Tibial artery (tissue), 4 donors: ENCODE measurements at regions not wholly inside any gene's neighbourhood (a gene's known extent, or its start where the extent isn't known, plus 50 kb on each side); places are given as distances from the start of the nearest gene placed in this dataset.
A peak's percentile ranks its signal among the peaks of the same experiment; 100 is the strongest.

Experiments used
- DNase-seq, 2 donors: peaks; one replicate each; pipeline ENCODE4 v3.0.0-alpha.2; 2019
- H3K27ac ChIP-seq, 2 donors: fragments of 200-600 bp; sonication (generic) in 1 of 2; 1 replicate in 1 of 2; 2 replicates in 1 of 2; pipeline ENCODE4 v1.5.1; 2018 to 2019; ENCODE audit warnings: mild to moderate bottlenecking in 1 of 2
- H3K27me3 ChIP-seq, 2 donors: fragments of 200-600 bp; sonication (generic) in 1 of 2; one replicate each; pipeline versions ENCODE4 v1.5.1 to v1.6.0; 2016 to 2019
- H3K36me3 ChIP-seq, 3 donors: fragments of 200-600 bp; sonication (generic) in 2 of 3; one replicate each; pipeline ENCODE4 v1.5.1; 2016 to 2019; ENCODE audit warnings: mild to moderate bottlenecking in 2 of 3
- H3K4me1 ChIP-seq, 4 donors: fragments of 200-600 bp; sonication (generic) in 2 of 4; 1 replicate in 3 of 4; 2 replicates in 1 of 4; pipeline ENCODE4 v1.5.1; 2016 to 2019
- H3K4me3 ChIP-seq, 2 donors: fragments of 200-600 bp; sonication (generic) in 1 of 2; 1 replicate in 1 of 2; 2 replicates in 1 of 2; pipeline ENCODE4 v1.5.1; 2018 to 2019; ENCODE audit warnings: mild to moderate bottlenecking in 2 of 2
- H3K9me3 ChIP-seq, 3 donors: fragments of 200-600 bp; sonication (generic) in 1 of 3; one replicate each; pipeline ENCODE4 v1.5.1; 2016 to 2019
- intact Hi-C: fragments of 100-400 bp; cut with DNase I; formaldehyde crosslinking; loops from one replicate; pipeline ENCODE4 v1.15.0; 2023; ENCODE audit warnings: low total_unique reads
- TF ChIP-seq, protein P1 (sequence below), 2 experiments: fragments of 200-600 bp in 1 of 2; fragments of 450-650 bp in 1 of 2; IDR thresholded peaks; one replicate each; pipeline ENCODE4 v1.5.1; 2017 to 2019; ENCODE audit warnings: antibody characterized with exemption in 2 of 2, mild to moderate bottlenecking in 1 of 2, moderate library complexity in 1 of 2

DNA sequence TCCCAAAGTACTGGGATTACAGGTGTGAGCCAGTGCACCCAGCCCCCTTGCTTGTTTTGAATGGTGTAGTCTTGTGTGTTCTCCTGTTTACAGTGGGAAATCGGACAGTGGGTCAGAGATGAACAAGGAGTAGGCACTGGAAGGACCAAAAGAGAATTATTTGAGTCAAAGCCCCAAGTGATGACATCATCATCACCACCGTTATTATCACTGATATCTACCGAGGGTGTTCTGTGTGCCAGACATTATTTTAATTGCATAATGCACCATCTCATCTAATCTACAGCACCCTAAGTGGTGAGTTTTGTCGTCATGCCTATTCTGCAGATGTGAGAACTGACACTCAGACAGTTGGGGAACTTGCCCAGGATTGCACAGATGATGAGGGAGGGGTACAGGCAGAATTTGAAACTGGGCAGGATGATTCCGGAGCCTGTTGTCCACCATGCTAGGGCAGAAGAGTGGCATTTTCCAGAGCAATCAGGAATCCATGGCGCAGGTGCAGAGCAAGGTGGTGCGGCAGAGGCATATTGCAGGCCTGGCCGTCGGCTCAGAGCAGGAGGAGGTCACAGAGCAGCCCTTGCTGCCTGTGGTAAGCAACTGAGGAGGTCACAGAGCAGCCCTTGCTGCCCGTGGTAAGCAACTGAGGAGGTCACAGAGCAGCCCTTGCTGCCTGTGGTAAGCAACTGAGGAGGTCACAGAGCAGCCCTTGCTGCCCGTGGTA, 137.0 kb upstream of the HDAC4 start:
- no peak for DNase-seq
- peaks cover 3 to 8% (median 5%) of the 10 kb centered on the region in 3 donors for H3K9me3 ChIP-seq
- H3K27ac ChIP-seq = no peak overlapping the region
- H3K4me3 ChIP-seq = no peak overlapping the region
- H3K27me3 ChIP-seq = peaks cover 0 to 42% of the 10 kb centered on the region in 2 donors
- intact Hi-C loops = no loop called here
- no peaks in the 10 kb centered on the region for H3K4me1 ChIP-seq
- TF ChIP-seq, protein P1, sequence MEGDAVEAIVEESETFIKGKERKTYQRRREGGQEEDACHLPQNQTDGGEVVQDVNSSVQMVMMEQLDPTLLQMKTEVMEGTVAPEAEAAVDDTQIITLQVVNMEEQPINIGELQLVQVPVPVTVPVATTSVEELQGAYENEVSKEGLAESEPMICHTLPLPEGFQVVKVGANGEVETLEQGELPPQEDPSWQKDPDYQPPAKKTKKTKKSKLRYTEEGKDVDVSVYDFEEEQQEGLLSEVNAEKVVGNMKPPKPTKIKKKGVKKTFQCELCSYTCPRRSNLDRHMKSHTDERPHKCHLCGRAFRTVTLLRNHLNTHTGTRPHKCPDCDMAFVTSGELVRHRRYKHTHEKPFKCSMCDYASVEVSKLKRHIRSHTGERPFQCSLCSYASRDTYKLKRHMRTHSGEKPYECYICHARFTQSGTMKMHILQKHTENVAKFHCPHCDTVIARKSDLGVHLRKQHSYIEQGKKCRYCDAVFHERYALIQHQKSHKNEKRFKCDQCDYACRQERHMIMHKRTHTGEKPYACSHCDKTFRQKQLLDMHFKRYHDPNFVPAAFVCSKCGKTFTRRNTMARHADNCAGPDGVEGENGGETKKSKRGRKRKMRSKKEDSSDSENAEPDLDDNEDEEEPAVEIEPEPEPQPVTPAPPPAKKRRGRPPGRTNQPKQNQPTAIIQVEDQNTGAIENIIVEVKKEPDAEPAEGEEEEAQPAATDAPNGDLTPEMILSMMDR (IDR thresholded peaks at IDR 0.05) = no peak
- H3K36me3 ChIP-seq = no peaks in the 10 kb centered on the region

DNA sequence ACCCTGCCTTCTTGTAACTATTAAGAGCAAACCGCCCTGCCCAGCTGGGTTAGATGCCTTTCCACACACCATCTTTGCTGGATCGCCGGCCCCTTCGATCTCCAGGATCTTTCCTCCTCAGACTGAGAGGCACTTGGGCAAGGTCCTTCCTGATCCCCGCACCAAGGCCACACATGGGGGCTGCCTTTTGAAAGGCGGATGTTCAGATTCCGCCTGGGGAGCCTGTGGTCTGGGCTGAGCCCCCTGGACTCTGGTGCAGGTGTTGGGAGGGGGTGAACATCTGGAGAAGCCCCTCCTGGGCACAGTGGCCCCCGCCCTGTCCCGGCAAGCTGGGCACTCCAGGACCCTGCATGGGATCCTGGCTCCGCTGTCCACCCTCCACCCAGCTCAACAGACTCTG, 135.4 kb upstream of the HDAC4 start:
- peaks cover 3 to 5% (median 4%) of the 10 kb centered on the region in 3 donors for H3K9me3 ChIP-seq
- no peak overlapping the region for H3K4me3 ChIP-seq
- no peaks in the 10 kb centered on the region for H3K4me1 ChIP-seq
- no peak for DNase-seq
- TF ChIP-seq, protein P1 (IDR thresholded peaks at IDR 0.05) = no peak
- no peaks in the 10 kb centered on the region for H3K36me3 ChIP-seq
- intact Hi-C loops = no loop called here
- H3K27me3 ChIP-seq = peaks cover 0 to 53% of the 10 kb centered on the region in 2 donors
- H3K27ac ChIP-seq = no peak overlapping the region

DNA sequence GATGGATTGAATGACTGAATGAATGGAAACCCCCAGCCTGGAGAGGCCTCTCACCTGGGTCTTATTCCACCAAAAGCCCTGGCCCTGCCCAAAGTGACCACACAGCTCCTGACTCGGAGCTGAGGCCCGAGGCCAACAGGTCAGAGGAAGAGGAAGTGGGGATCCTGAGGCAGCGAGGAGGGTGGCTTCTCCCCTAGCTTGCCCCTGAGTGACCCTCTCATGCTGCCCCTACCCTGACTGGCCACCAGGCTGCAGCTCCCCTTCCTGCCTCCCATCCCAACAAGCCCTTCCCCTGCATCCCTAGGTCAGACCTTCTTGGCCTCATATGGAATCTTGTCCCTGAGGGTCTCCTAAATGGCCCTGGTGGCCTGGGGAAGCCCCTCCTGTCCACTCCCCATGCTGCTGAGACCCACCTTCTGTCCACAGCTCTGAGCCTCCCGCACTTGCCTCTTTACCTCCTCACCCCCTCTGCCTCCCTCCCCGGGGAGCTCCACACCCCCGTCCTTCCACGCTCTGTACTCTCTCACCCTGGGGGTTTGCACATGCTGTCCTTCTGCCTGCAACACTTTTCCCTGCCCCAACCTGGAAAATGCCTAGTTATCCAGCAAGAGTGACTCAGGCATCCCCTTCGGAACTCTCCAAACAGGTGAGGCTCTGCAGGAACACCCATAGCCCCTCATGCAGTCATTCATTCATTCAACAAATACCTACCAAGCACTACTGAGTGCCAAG, 134.8 kb upstream of the HDAC4 start:
- Histone ChIP-seq H3K9me3 (peaks cover 3 to 5% (median 4%) of the 10 kb centered on the region in 3 donors), H3K4me1 (no peaks in the 10 kb centered on the region), H3K4me3 (no peak overlapping the region), H3K36me3 (no peaks in the 10 kb centered on the region), H3K27me3 (peaks cover 0 to 53% of the 10 kb centered on the region in 2 donors), H3K27ac (no peak overlapping the region)
- TF ChIP-seq, protein P1 (IDR thresholded peaks at IDR 0.05) = no peak
- intact Hi-C loops = no loop called here
- no peak for DNase-seq

DNA sequence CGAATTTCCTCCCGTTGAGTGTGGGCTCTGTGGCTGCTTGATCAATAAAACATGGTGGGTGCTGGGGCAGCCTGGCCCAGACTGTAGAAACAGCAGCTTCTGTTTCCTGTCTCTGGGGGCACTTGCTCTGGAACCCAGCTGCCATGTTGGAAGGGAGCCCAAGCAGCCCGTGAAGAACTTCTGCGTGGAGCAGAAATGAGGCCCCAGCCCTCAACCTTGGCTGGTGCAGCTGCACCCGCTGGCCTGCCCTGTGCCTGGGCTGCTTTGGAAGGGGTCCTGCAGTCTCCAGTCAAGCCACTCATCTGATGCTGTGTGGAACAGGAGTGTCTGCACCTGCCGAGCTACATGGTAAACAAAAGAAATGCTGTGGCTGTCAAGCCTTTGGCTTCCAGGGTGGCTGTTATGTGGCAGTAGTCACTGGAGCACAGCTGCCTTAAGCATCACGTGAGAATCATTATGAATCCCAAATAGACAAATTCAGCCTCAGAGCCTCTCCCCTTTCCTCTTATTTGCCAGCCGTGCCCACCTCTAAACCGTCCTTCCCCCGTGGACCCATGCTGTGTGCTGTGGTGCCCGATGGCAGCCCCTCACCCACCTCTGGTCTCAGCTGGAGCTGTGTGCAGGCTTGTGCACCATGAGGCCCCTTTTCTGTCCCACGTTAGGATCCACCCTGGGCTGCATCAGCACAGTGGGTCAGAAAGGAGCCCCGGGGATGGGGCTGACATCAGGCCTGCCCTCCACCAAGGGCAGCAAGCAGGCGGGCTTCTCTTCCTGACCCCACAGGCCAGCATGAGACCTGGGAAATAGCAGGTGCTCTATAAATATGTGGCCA, 134.0 kb upstream of the HDAC4 start:
- Histone ChIP-seq H3K36me3 (no peaks in the 10 kb centered on the region), H3K27me3 (peaks cover 0 to 53% of the 10 kb centered on the region in 2 donors), H3K27ac (no peak overlapping the region), H3K4me3 (no peak overlapping the region), H3K4me1 (no peaks in the 10 kb centered on the region), H3K9me3 (peaks cover 3 to 5% (median 4%) of the 10 kb centered on the region in 3 donors)
- TF ChIP-seq, protein P1 (IDR thresholded peaks at IDR 0.05) = no peak
- no peak for DNase-seq
- intact Hi-C loops = no loop called here

DNA sequence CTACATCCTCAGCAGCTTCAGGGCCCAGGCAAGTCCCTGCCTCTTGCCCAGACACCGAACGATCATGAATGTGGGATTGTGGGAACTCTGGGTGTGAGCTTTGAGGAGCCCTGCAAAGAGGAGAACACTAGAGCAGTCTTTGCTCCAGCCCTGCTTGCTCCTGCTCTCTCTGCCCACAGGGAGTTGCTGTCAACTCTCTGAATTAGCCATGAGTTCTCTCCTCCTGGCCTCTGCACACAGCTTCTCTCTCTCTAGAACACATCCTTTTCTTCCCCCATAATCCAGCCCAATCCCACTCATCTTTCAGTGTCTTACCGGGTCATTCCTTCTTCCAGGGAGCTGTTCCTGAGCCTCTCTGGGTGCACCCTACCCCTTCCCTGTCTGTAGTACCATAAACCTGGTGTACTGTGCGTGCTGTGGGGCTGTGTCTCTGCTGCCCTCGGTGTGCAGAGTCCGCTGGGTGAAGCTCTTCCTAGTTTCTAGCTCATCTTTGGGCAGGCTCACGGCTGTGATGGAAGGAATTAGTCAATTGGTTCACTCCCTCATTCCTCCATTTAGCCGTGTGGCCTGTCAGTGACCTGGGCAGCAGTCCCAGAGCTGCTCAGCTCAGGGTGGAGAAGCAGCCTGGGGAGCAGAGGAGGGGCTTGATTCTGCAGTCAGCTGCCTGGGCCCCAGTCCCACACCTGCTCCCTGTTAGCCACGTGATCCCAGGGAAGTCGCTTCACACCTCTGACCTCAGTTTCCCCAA, 132.9 kb upstream of the HDAC4 start:
- Histone ChIP-seq H3K36me3 (no peaks in the 10 kb centered on the region), H3K9me3 (peaks cover 3 to 5% (median 4%) of the 10 kb centered on the region in 3 donors), H3K27me3 (peaks cover 0 to 53% of the 10 kb centered on the region in 2 donors), H3K4me1 (no peaks in the 10 kb centered on the region), H3K27ac (no peak overlapping the region), H3K4me3 (no peak overlapping the region)
- TF ChIP-seq, protein P1 (IDR thresholded peaks at IDR 0.05) = no peak
- peak in 1 of 2 donors; percentile 43 for DNase-seq
- intact Hi-C loops = no loop called here
